ENCODE measurements at regions not wholly inside any gene's neighbourhood (a gene's known extent, or its start where the extent isn't known, plus 50 kb on each side); places are given as distances from the start of the nearest gene placed in this dataset.

DNA sequence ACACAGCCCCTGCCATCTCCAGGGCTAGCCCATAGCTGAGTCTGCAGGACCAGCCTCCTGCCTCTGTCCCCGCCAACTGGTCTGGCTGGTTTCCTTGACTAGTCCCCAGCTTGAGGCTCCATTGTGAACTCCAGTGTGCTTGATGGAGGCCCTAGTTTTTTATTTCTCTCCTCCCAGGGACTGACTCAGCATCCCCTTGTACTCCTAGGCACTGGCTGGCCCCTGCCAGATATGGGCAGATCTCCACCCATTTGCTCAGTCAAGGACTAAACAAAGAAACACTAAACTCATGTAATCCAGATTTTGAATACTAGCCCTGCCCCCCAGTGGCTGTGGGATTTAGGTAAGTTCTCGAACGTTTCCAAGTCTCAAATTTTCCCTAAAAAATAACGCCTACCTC lies 415.4 kb upstream of the RORA start:
- TF ChIP-seq, protein P1, sequence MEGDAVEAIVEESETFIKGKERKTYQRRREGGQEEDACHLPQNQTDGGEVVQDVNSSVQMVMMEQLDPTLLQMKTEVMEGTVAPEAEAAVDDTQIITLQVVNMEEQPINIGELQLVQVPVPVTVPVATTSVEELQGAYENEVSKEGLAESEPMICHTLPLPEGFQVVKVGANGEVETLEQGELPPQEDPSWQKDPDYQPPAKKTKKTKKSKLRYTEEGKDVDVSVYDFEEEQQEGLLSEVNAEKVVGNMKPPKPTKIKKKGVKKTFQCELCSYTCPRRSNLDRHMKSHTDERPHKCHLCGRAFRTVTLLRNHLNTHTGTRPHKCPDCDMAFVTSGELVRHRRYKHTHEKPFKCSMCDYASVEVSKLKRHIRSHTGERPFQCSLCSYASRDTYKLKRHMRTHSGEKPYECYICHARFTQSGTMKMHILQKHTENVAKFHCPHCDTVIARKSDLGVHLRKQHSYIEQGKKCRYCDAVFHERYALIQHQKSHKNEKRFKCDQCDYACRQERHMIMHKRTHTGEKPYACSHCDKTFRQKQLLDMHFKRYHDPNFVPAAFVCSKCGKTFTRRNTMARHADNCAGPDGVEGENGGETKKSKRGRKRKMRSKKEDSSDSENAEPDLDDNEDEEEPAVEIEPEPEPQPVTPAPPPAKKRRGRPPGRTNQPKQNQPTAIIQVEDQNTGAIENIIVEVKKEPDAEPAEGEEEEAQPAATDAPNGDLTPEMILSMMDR (IDR thresholded peaks at IDR 0.05) = no peak
- TF ChIP-seq POLR2A (IDR thresholded peaks at IDR 0.05) = no peak
